Heart left ventricle (tissue), 13 donors: ENCODE measurements at regions not wholly inside any gene's neighbourhood (a gene's known extent, or its start where the extent isn't known, plus 50 kb on each side); places are given as distances from the start of the nearest gene placed in this dataset.

Source experiments
- POLR2A ChIP-seq, 2 donors: fragments of 450-650 bp; IDR thresholded peaks; one replicate each; pipeline ENCODE4 v1.6.1; 2017; ENCODE audit warnings: antibody characterized with exemption in 2 of 2, mild to moderate bottlenecking in 2 of 2, moderate library complexity in 2 of 2
- TF ChIP-seq, protein P1 (sequence below), 12 donors: fragments of 200-600 bp; sonication (generic) in 4 of 12; IDR thresholded peaks; one replicate each; pipeline versions ENCODE4 v1.5.0 to v1.8.0; 2018 to 2022; ENCODE audit warnings: antibody characterized with exemption in 12 of 12, mild to moderate bottlenecking in 5 of 12
- donor health status: ischemic (EF 13 %, LVEDD 7.1; RV severe dilation, severe dysfunction).
- donor health status: DM: no; HTN: yes; CAD: no.
- donor health status: DM: no; HTN: no; CAD: no.
- donor health status: ischemic (EF 25% LVEDD 6.9; RV normal size, moderate dysfunction).
- donor health status: ischemic (EF 25% LVEDD 5.7; RV mildly dilated, moderate dysfunction).
- donor health status: ischemic (EF 35%, LVEDD 5.7; RV mildly dilated, moderate dysfunction).
- donor health status: nonischemic (EF 11% LVEDD 7.7; RV severe dilation, severe dysfunction).
- donor health status: DM: yes; HTN: yes; CAD: no.
- donor health status: PGD.
- donor health status: ischemic (EF 29% LVEDD 5.4; RV normal size, mild dysfunction).
- donor health status: nonischemic (EF 23%, LVEDD 6.1; RV moderate dilation, normal function).

DNA sequence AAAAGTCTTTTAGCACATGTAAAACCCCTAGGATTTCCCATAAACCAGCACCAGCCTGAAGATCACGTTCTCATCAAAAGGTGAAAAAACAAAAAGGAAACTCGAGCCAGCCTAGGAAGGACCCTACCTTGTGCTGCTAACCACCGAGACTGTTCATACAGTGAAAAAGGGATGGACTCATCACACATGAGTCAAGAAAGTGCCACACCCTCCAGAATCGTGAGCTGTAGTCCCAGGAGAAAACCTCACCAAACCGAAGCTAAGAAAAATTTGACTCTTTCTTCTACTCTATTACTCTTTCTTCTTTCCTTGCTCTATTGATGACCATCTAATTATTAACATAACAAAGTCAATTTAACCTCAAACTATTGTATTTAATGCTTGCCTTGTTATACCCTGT lies 124.8 kb upstream of the USP9Y start:
- TF ChIP-seq, protein P1, sequence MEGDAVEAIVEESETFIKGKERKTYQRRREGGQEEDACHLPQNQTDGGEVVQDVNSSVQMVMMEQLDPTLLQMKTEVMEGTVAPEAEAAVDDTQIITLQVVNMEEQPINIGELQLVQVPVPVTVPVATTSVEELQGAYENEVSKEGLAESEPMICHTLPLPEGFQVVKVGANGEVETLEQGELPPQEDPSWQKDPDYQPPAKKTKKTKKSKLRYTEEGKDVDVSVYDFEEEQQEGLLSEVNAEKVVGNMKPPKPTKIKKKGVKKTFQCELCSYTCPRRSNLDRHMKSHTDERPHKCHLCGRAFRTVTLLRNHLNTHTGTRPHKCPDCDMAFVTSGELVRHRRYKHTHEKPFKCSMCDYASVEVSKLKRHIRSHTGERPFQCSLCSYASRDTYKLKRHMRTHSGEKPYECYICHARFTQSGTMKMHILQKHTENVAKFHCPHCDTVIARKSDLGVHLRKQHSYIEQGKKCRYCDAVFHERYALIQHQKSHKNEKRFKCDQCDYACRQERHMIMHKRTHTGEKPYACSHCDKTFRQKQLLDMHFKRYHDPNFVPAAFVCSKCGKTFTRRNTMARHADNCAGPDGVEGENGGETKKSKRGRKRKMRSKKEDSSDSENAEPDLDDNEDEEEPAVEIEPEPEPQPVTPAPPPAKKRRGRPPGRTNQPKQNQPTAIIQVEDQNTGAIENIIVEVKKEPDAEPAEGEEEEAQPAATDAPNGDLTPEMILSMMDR (IDR thresholded peaks at IDR 0.05): no peak
- no peak for TF ChIP-seq POLR2A (IDR thresholded peaks at IDR 0.05)
